LNCAP (cell line): ENCODE measurements at regions not wholly inside any gene's neighbourhood (a gene's known extent, or its start where the extent isn't known, plus 50 kb on each side); places are given as distances from the start of the nearest gene placed in this dataset.

Experiments
- CTCF ChIP-seq: fragments of 450-650 bp; IDR thresholded peaks from 2 replicates; pipeline ENCODE4 v1.5.1; 2017; ENCODE audit warnings: mild to moderate bottlenecking

GRCh38 chrX:155819966-155820491 lies 61.1 kb upstream of the VAMP7 start:
- peak; percentile 60 for TF ChIP-seq CTCF

GRCh38 chrX:155819525-155819924 lies 61.6 kb upstream of the VAMP7 start:
- TF ChIP-seq CTCF, result no peak

GRCh38 chrX:155779831-155780230 lies 101.3 kb upstream of the VAMP7 start:
- no peak for TF ChIP-seq CTCF

GRCh38 chrX:155778844-155779553 lies 102.1 kb upstream of the VAMP7 start:
- TF ChIP-seq CTCF, result no peak

- TF ChIP-seq CTCF, result no peak
These were observed 106.8 kb upstream of the VAMP7 start for GRCh38 chrX:155774387-155774786.

- TF ChIP-seq CTCF, result no peak
These were observed 113.0 kb upstream of the VAMP7 start for GRCh38 chrX:155767876-155768769.

GRCh38 chrX:155767051-155767875 lies 113.9 kb upstream of the VAMP7 start:
- TF ChIP-seq CTCF, result no peak
